ENCODE measurements at regions not wholly inside any gene's neighbourhood (a gene's known extent, or its start where the extent isn't known, plus 50 kb on each side); places are given as distances from the start of the nearest gene placed in this dataset.

- no peak for TF ChIP-seq POLR2A (IDR thresholded peaks at IDR 0.05)
- TF ChIP-seq CTCF (IDR thresholded peaks at IDR 0.05), result no peak
These were observed 186.7 kb upstream of the NUDT6 start for GRCh38 chr4:123109139-123109538.
